GM21526 (cell line): ENCODE measurements at regions not wholly inside any gene's neighbourhood (a gene's known extent, or its start where the extent isn't known, plus 50 kb on each side); places are given as distances from the start of the nearest gene placed in this dataset.

Source experiments
- ATAC-seq: cut with Tn5 transposase; IDR thresholded peaks from one replicate; pipeline ENCODE4 v1.9.1; 2021; ENCODE audit warnings: moderate library complexity; ENCODE audit not compliant: unreplicated experiment, low FRiP score

DNA sequence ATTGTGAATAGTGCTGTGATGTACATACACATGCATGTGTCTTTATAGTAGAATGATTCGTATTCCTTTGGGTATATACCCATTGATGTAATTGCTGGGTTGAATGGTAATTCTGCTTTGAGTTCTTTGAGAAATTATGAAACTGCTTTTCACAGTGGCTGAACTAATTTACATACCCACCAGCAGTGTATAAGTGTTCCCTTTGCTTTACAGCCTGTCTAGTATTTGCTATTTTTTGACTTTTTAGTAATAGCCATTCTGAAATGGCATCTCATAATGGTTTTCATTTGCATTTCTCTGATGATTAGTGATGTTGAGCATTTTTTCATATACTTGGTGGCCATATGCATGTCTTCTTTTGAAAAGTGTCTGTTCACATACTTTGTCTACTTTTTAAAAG, 54.5 kb upstream of the FAM78B start:
- peak; percentile 52 for ATAC-seq

DNA sequence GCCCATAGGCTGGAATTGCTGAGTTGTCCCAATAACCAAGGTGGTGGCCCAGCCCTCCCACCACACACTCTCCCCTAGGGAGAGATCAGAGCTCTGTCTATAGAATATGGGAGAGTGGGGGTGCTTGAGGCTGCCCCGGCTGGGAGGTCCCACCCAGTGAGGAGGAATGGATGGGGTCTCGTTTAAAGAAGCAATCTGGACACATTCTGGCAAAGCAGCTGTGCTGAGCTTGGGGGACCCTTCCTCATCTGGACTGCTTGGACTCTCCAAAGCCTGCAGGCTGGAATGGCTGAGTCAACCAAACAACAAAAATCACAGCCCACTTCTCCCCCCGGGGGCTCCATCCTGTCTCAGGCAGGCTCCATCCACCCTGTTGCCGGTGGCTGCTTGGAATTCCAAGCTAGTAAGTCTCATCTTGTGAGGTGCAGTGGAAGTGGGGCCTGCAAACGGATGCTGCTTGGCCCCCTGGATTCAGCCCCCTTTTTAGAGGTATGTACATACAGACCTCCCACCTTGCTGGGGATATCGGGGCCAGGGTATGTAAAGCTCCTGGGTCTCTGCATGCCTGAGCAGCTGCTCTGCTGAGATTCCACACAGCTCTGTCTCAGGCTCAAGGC, 67.1 kb upstream of the FAM78B start:
- no peak for ATAC-seq

DNA sequence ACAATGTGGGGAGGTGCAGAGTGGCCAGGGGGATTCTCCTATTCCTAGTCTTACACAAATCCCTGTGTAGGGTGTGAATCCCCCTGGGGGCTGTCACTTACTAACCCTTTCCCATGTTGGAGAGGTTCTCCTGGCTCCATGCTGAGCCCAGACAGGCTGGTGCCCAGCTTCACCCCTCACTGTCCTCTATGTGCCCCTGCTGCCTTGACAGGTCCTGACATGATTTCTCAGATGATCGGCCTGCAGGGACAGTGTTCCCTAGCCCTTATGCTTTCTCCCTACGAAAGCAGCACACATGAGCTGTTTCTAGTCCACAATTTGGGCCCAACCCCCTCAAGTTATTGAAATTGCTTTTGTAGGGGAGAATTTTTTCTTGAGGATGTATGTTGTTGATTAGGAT, 68.9 kb upstream of the FAM78B start:
- ATAC-seq: no peak

DNA sequence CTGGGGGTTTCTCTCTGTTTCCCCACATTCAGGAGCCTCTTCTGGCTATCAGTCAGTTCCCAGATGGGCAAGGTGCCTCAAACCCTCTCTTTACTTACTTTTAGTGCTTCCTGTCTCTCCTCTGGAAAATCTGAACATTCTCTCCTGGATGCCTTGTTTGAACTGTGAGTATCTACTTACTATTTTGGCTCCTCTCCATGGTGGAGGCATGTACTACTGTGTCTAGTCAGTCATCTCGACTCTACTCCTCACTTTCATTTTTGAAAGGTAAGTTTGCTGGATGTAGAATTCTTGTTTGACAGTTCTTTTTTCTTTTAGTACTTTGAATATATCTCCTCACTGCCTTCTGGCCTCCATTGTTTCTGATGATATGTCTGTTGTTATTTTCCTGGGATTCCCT, 70.9 kb upstream of the FAM78B start:
- no peak for ATAC-seq

DNA sequence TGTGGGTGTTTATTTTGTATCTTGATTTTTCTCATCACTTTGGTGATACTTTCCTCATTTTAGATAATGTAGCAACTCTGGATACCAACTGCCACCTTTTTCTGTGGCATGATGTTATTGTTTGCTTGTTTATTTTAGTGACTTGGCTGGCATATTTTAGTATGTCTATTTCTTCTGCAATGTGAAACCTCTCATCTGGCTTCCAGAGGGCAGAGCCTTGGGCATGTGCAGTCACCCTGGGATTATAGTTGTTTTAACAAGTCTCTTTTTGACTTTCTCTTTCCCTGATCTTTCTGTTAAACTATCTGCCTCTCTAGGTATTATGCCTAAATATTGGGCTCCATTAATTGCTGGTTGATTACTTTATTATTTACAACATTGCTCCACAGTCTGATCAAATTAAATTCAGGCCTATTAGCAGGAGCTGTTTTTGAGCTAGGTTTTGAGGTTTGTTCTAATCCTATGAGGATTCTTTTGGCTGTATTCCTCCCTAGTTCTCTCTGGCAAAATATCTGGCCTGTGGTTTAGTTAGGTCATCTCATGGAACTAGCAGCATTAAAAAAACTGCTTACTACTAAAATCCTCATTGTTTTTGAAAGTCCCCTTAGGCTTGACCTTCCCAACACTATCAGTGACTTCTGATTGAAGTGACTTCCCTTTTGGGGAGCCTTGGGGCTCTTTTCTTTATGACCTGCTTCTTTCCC, 86.4 kb upstream of the FAM78B start:
- no peak for ATAC-seq

DNA sequence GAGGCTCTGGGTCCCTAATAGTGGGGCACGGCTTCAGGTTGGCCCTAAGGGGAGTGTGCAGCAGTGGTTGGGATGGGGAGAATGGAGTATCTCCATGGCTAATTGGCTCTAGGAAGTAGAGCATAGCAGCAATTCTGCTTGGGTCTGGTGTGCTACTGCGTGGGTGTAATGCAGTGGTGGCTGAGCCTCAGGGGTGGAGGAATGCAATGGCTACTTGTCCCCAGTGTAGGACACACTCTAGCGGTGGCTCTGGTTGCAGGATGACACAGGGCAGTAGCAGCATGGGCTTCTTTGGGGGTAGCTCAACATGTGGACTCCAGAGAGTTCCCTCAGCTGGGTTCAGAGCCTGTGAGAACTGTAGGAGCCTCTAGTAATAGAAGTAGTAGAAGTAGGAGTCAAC, 91.2 kb upstream of the FAM78B start:
- peak; percentile 75 for ATAC-seq

DNA sequence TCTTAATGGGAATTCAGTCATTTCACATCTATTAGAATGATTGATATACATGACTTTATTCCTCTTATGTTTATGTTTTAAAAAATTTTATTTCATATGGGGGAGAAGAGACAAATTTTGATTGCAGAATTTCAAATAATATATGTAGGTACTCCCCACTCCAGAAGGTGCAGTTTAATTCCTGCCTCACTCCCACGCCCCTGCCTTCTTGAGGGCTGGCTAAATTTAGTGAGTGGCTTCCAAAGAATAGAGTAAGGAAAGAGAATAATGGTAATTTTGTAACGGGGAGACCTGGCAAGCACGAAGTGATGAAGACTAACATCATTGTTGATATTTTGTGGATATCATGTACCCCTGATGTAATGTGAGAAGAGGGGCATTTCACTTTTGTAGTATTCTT, 94.7 kb upstream of the FAM78B start:
- ATAC-seq: no peak

DNA sequence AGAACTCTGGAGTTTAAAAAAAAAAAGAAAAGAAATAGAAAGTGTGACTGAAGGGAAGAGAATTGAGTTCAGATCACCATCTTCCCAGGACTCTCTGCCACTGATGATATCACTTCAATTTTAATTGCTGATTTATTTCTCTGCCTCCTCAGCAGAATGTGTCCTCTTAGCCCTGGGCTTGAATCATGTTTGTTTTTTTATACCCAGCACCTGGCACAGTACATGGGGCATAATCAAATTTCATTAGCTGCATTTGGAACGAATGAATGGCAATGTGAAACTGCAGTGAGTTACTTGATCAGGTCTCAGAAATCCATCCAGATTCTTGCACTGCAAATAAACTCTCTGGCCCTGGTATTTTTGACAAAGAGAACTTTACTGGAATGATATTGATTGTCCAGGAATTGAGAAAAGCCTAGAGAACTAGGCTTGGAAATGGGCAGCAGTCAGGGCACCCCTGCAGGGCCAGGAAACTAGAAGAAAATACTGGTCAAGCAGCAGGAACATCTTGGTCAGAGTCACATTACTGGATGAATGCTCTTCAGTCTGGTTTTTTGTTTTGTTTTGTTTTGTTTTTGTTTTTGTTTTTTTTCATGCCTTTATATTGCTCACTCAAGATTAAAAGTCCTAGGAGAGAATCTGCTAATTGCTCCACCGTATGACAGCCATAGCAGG, 103.8 kb upstream of the FAM78B start:
- no peak for ATAC-seq

DNA sequence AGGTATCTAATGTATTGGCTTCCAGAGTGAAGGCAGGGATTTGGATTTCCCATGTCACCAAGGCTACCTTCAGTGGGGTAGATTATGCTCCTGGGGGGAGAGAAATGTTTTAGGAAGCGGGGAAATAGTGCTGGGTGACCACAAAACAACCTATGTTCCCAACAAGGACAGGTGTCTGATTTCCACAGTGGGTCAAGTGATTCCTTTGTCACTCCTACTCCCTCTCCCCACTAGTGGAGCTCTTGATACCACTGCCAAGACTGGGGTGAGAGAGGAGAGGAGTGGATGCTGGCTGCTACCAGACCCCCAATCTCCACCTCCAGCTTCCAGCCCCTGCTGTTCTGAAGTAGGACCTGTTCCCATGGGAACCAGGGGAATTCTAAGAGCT, 104.3 kb upstream of the FAM78B start:
- no peak for ATAC-seq

DNA sequence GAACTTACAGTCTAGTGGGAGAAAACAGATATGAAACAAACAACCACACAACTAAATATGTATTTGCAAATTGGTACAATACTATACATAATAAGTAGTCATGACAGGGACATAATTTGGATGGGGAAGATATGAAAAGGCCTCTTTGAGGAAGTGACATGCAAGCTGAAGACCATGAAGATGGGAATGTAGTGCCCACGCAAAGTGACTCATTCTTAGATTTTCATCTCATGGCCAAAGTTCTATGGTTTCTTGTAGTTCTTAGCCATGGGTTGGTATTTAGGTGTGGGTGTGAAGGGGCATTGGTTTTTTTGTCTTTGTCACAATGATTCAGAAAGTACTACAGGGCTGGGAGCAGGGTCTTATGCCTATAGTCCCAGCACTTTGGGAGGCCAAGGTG, 105.4 kb upstream of the FAM78B start:
- ATAC-seq: peak; percentile 93

DNA sequence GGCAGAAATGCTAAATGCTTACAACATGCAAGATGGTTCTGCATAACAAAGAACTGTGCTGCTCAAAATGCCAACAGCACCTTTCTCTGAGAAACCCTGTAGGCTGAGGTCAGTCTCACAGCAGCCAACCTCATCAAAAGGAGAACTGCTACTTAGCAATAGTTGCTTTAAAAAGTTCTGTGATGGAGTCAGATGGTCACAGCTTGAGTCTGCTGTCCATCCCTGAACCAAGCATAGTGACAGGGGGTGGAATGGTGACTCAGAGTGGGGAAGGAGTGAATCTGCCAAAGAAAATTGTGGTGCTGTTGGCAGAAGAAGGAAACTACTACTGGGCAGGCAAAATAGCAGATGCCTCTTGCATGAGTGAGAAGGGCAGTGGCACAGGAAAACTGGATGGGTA, 106.0 kb upstream of the FAM78B start:
- no peak for ATAC-seq

DNA sequence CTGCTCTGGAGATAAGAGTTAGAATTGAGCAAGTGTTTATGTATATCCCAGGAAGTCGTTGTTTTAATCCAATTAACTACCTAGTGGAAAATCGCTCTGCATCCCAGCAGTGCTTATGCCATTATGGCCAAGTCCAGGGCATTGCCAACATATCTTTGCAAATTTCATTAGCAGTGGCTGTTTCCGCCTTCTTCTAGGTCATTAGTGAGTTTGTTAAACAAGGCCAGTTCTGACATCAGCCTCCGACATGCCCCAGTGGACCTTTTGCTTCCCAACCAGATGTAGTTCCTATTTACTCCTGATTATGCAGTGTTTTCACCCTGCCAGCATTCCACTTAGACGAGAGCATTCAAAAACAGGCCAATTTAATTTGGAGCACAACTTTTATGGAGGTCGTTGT, 106.8 kb upstream of the FAM78B start:
- no peak for ATAC-seq

DNA sequence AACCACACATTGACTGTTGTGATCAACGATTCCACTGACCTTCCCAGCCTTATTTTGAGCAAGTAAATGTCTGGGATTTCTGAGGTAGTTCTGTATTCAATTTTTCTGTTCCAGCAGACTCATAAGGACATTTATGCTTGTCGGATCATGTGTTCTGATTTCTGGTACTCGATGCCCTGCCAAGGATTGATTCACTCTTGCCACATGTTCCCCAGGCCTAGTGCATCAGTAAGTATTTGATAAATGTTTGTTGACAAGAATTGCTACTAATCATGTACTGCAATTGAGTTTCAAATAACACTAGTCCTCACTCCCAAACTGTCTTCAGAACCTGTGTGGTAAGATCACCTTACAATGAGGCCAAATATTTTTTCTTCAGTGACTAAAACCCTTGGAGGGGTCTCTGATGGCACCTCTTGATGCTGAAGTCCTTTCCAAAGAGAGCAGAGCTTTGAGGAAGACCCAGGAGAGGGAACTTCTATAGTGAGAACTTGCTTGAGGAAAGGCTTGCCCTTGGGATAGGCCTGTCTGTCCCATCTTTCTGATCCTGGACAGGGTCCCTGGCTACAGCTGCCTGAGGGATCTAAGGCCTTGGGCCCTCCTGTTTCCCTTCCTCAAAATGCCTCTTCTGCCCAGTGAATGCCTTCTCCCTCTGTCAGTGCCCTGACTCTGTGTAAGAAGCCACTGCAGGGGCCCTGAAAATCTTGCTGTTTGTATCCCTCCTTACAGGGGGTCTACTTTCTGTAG, 115.8 kb upstream of the FAM78B start:
- no peak for ATAC-seq

DNA sequence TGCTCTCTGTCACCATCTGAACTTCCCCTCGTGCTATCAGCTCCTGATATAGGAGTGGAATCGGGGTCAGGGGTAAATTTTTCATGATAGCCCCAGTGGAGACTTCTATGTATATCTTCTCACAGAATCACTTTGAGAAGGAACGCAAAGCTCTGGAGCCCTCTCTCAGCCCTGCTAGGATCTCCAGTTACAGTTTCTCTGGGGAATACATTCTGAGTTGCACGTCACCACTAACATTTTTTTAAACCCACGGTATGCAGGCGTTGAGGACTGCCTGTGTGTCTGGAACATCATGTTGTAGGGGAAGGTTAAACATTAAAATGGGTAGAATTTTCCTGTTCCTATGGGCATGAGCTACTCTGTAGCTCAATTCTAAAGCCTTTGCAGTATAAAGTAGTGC, 116.4 kb upstream of the FAM78B start:
- no peak for ATAC-seq

DNA sequence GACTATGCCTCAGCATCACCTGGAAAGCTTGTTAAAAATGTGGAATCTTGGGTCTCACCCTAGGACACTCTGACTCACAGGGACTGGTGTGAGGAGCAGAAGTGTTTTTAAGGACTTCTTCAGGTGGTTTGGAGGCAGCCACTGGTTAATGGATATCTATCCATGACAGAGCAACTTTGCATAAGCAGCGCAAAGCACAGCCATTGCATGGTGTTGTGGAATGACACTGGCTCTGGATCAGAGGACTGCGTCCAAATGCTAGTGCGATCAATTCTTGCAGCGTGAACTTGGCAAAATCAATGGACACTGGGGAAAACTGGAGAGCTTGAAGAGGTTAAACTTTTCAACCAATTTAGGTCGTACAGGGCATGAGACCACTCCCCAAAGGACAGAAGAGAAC, 116.8 kb upstream of the FAM78B start:
- no peak for ATAC-seq

DNA sequence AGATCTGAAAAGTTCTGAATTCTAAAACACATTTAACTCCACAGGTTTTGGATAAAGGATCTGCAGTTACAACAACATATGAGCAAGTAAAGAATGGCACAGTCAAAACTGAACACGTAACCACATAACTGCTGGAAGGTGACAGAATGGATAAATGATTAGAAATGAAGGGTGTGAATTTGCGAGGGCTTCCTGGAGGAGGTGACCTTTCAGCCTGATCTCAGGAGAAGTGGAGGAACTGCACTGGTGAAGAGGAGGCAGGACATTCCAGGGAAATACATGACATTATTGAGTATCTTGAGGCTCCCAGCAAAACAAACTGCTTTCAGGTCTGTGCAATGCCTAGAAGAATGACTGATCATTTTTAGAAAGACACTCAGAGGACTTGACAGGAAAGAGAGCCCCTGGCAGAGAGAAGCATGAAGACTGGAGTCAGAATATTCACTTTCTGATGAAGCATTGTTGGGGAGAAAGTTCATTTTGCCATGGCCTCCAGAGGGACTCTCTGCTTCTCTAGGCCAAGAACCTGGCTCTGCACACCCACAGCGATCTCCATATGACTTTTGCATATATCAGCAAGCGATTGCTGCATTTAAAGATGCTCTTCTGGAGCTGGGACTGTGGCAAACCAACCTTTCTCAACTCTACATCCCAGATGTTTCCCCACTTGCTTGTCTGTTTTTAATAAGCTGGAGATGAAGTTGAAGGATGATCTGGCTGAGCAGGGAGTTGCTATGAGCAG, 122.7 kb upstream of the FAM78B start:
- ATAC-seq: no peak

DNA sequence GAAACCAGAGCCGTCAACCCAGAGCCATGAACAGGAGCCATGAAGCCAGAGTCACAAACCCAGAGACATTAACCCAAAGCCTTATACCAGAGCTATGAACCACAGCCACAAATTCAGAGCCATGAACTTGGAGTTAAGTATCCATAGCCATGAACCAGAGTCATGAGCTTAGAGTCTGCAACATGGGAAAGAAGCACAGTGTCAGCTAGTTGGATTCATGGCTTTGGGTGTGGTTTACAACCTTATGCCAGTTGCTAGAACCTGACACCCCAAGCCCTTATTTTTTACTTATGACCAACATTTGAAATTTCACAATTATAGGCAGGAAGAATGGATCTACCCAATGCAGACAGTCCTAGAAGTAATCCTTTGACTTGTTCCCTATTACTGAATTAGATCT, 128.9 kb upstream of the FAM78B start:
- ATAC-seq: no peak

DNA sequence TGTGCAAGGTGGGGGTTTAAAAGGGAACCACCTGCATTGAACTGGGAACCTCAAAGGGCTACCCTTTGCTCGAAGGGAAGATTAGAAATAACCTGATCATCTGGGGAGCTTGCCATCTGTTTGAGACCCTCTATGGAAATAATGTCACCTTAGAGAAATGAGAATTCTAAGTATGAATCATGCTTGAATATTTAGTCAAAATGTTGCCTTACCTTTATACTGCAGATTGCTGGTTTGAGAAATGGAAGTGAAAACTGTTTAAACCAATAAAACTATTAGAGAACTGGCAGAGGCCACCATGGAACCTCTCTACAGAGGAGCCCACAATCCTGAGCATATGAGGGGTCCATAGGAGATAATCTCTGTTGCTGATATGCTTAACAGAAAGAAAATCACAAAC, 131.2 kb upstream of the FAM78B start:
- no peak for ATAC-seq

DNA sequence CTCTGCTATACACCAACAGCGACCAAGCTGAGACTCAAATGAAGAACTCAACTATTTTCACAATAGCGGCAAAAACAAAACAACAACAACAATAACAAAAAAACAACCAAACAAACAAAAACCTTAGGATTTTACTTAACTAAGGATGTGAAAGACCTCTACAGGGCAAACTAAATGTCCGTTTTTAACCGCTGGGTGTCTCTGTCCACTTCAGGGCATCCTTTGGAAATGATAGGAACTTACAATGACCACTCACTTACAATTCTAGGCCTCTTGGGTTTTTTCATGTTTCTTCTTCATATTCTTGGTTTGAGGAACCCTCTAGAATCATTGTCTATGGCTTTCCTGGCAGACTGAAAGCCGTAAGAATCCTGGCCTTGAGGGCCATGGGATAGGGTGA, 134.0 kb upstream of the FAM78B start:
- no peak for ATAC-seq

DNA sequence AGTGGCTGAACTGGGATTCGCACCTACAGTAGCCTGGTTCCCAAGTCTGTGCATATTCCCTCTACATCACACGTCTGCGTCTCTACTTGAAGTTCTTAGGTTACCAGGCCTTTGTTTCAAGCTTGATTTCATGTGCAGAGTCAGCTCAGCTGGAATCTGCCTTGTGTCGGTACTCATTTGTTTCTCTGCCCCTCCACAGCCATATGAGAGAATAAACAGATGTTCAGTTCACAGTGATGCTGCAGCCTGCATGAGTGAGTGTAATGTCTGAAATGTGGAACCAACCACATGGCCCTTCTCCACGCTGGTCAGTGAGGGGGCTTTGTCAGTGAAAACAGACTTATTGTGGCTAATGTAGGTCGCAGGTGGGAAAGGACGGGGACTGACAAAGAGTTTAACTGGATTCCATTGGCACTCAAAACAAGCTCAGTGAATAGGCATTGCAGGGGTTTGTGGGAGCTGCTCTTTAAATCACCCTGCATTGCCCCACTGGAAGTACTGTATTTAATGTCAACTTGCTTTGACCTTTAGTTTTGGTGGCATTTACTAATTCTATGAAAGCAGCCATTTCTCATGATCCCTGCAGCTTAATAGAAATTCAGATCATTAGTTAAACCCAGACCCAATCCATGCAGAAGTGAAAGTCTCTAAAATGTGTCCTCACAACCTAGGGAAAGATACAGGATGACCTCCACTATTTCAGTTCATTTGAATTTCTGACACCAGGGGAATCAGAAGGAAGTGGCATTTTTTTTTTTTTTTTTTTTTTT, 136.4 kb upstream of the FAM78B start:
- ATAC-seq: no peak
